ENCODE measurements at regions not wholly inside any gene's neighbourhood (a gene's known extent, or its start where the extent isn't known, plus 50 kb on each side); places are given as distances from the start of the nearest gene placed in this dataset.

GRCh38 chr14:66101662-66102061 lies 384.5 kb upstream of the CCDC196 start:
- Histone ChIP-seq H3K9ac (no peak overlapping the region), H3K4me1 (no peaks in the 10 kb centered on the region), H3K4me3 (no peak overlapping the region), H3K9me3 (ENCODE audit: low read depth) (no peaks in the 10 kb centered on the region), H3K79me2 (ENCODE audit: low read depth) (no peaks in the 10 kb centered on the region), H3K27ac (no peak overlapping the region), H3K27me3 (no peaks in the 10 kb centered on the region), H3F3A (ENCODE audit: low read depth) (no peaks in the 10 kb centered on the region), H3K4me2 (no peak overlapping the region), H3K36me3 (no peaks in the 10 kb centered on the region), H2AFZ (replicated peaks) (no peak overlapping the region), H4K20me1 (ENCODE audit: low read depth) (no peaks in the 10 kb centered on the region)
- Mint-ChIP-seq H3K4me1 (peaks cover 2% of the 10 kb centered on the region), H3K27me3 (ENCODE audit: insufficient read depth, low read depth) (peaks cover 4% of the 10 kb centered on the region), H3K27ac (no peak overlapping the region), H3K4me3 (no peak overlapping the region), H3K36me3 (no peaks in the 10 kb centered on the region), H3K9me3 (no peaks in the 10 kb centered on the region)
- no peak for TF ChIP-seq CTCF (IDR thresholded peaks at IDR 0.05)
- TF ChIP-seq EZH2phosphoT487 (IDR thresholded peaks at IDR 0.05): no peak
- TF ChIP-seq EZH2 (IDR thresholded peaks at IDR 0.05): no peak
- DNase-seq (ENCODE audit: low spot score): no peak

- H3F3A ChIP-seq (ENCODE audit: low read depth): no peaks in the 10 kb centered on the region
- Mint-ChIP-seq H3K9me3 (peaks cover 2% of the 10 kb centered on the region), H3K4me3 (no peak overlapping the region), H3K4me1 (no peaks in the 10 kb centered on the region), H3K27me3 (ENCODE audit: insufficient read depth, low read depth) (peaks cover 4% of the 10 kb centered on the region), H3K36me3 (no peaks in the 10 kb centered on the region), H3K27ac (no peak overlapping the region)
- H3K27me3 ChIP-seq: no peaks in the 10 kb centered on the region
- H3K9me3 ChIP-seq (ENCODE audit: low read depth): no peaks in the 10 kb centered on the region
- H4K20me1 ChIP-seq (ENCODE audit: low read depth): no peaks in the 10 kb centered on the region
- no peaks in the 10 kb centered on the region for H3K79me2 ChIP-seq (ENCODE audit: low read depth)
- no peak overlapping the region for H2AFZ ChIP-seq (replicated peaks)
- TF ChIP-seq EZH2 (IDR thresholded peaks at IDR 0.05) (no peak), CTCF (IDR thresholded peaks at IDR 0.05) (no peak), EZH2phosphoT487 (IDR thresholded peaks at IDR 0.05) (no peak)
- no peaks in the 10 kb centered on the region for H3K4me1 ChIP-seq
- H3K9ac ChIP-seq: no peak overlapping the region
- H3K4me3 ChIP-seq: no peak overlapping the region
- no peaks in the 10 kb centered on the region for H3K36me3 ChIP-seq
- no peak overlapping the region for H3K4me2 ChIP-seq
- no peak overlapping the region for H3K27ac ChIP-seq
- DNase-seq (ENCODE audit: low spot score): no peak
Observed at GRCh38 chr14:66104486-66104885, 381.7 kb upstream of the CCDC196 start.

DNA sequence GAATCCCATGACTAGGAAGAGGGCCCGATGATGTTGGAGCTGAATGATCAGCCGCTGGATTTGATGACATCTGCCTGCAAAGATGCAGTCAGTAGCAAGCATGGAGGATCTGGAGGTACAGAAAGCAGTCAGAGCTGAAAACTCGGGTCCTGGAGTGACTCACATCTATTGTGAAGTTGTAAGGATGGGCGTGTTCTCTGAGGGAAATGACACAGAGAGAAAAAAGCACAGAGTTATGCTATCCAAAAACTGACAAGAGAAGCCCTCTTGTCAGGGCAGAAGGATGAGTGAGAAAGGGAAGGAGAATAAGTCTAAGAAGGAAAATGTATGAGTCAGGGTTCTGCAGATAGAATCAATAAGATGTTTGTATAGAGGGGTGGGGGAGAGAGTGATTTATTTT lies 380.4 kb upstream of the CCDC196 start:
- Histone ChIP-seq H3K9ac (no peak overlapping the region), H3K9me3 (ENCODE audit: low read depth) (no peaks in the 10 kb centered on the region), H3K27me3 (no peaks in the 10 kb centered on the region), H3K4me3 (no peak overlapping the region), H3K79me2 (ENCODE audit: low read depth) (no peaks in the 10 kb centered on the region), H3K4me1 (no peaks in the 10 kb centered on the region), H3K4me2 (no peak overlapping the region), H3F3A (ENCODE audit: low read depth) (no peaks in the 10 kb centered on the region), H3K36me3 (no peaks in the 10 kb centered on the region), H3K27ac (no peak overlapping the region), H2AFZ (replicated peaks) (no peak overlapping the region), H4K20me1 (ENCODE audit: low read depth) (no peaks in the 10 kb centered on the region)
- TF ChIP-seq EZH2phosphoT487 (IDR thresholded peaks at IDR 0.05) (no peak), EZH2 (IDR thresholded peaks at IDR 0.05) (no peak), CTCF (IDR thresholded peaks at IDR 0.05) (no peak)
- Mint-ChIP-seq H3K27me3 (ENCODE audit: insufficient read depth, low read depth) (peaks cover 4% of the 10 kb centered on the region), H3K27ac (no peak overlapping the region), H3K36me3 (no peaks in the 10 kb centered on the region), H3K9me3 (peaks cover 2% of the 10 kb centered on the region), H3K4me1 (no peaks in the 10 kb centered on the region), H3K4me3 (no peak overlapping the region)
- no peak for DNase-seq (ENCODE audit: low spot score)

DNA sequence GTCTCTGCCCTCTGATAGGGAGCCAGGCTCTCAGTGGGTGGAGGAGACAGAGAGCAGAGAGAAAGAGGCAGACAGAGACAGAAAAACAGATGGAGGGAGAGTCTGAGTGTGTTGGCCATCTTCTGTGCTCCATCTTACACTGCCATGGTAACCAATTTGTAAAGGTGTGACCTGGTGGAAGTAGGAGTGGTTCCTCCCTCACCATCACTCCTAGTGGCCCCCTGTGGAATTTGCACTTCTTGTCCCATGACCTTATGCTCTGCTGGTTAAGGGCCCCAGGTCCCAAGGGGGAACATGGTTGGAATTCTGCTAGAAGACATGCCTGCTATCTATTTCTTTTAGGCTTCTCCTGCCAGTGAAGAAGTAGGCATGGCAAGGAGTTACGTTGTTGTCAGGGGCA lies 376.7 kb upstream of the CCDC196 start:
- Mint-ChIP-seq H3K27me3 (ENCODE audit: insufficient read depth, low read depth) (no peaks in the 10 kb centered on the region), H3K36me3 (no peaks in the 10 kb centered on the region), H3K4me3 (no peak overlapping the region), H3K27ac (no peak overlapping the region), H3K9me3 (peaks cover 4% of the 10 kb centered on the region), H3K4me1 (peaks cover 6% of the 10 kb centered on the region)
- H3K4me2 ChIP-seq: no peak overlapping the region
- no peaks in the 10 kb centered on the region for H3K36me3 ChIP-seq
- H3K27ac ChIP-seq: no peak overlapping the region
- no peaks in the 10 kb centered on the region for H3K9me3 ChIP-seq (ENCODE audit: low read depth)
- H3K4me3 ChIP-seq: no peak overlapping the region
- H3K4me1 ChIP-seq: peaks cover 5% of the 10 kb centered on the region
- no peaks in the 10 kb centered on the region for H3K27me3 ChIP-seq
- no peaks in the 10 kb centered on the region for H4K20me1 ChIP-seq (ENCODE audit: low read depth)
- no peaks in the 10 kb centered on the region for H3K79me2 ChIP-seq (ENCODE audit: low read depth)
- no peak for DNase-seq (ENCODE audit: low spot score)
- TF ChIP-seq CTCF (IDR thresholded peaks at IDR 0.05) (no peak), EZH2 (IDR thresholded peaks at IDR 0.05) (no peak), EZH2phosphoT487 (IDR thresholded peaks at IDR 0.05) (no peak)
- no peak overlapping the region for H3K9ac ChIP-seq
- H3F3A ChIP-seq (ENCODE audit: low read depth): no peaks in the 10 kb centered on the region
- no peak overlapping the region for H2AFZ ChIP-seq (replicated peaks)

Data from neural progenitor cell (in vitro differentiated cells).